GM19023 (cell line): ENCODE measurements at regions not wholly inside any gene's neighbourhood (a gene's known extent, or its start where the extent isn't known, plus 50 kb on each side); places are given as distances from the start of the nearest gene placed in this dataset.
"Not testable (repeated sequence)": the region's sequence is repeated elsewhere in the genome, so short reads cannot be mapped to it uniquely, and the experiment has no call there.

Experiments used
- ATAC-seq: cut with Tn5 transposase; IDR thresholded peaks from one replicate; pipeline ENCODE4 v1.9.1; 2021; ENCODE audit warnings: mild to moderate bottlenecking, moderate library complexity; ENCODE audit not compliant: unreplicated experiment

- ATAC-seq = no peak
These were observed 665.7 kb upstream of the TBL1XR1 start for GRCh38 chr3:177862962-177863491.

GRCh38 chr3:177871267-177871666, 665.0 kb upstream of the KCNMB2 start:
- ATAC-seq = not testable (repeated sequence)

- ATAC-seq = no peak
These were observed 658.0 kb upstream of the KCNMB2 start for GRCh38 chr3:177878192-177878591.

DNA sequence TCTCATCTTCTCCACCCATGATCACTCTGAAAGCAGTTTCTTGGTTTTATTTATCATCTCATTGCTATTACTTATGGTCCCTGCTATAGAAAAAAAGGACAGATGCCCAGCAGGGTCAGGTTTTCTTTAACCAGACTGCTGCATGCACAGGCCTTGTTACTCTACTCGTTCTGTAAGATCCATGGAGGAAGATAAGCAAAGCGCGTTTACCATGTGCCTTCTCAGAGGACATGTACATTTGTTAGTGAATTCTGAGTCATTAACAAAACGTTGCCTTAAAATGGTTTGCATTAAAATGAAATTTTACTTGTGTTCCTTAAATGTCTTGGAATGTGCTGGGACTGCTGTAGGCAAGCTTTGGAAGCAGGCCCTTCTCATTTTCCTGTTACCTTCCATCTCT, 657.3 kb upstream of the KCNMB2 start:
- ATAC-seq = no peak

DNA sequence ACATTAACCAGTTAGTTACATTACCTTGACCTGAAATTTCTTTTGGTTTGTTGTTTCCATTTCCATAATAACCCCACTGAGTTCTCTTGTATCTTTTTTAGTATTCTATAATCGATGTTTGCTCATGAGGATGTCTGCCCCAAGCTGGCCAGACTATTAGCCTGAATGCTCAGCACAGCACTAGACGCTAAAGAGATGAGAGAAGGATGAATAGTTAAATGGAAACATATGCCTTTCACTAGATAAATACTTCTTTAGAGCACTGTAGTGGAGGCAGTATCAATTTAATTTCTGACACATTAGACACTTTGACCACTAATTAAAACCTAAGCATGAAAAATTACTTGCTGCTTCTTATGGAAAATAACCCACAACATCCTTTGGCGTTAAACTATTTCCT, 654.9 kb upstream of the KCNMB2 start:
- ATAC-seq = no peak

- no peak for ATAC-seq
These were observed 654.0 kb upstream of the KCNMB2 start for GRCh38 chr3:177882124-177882648.

GRCh38 chr3:177883091-177883490, 653.1 kb upstream of the KCNMB2 start:
- no peak for ATAC-seq

- peak; percentile 47 for ATAC-seq
These were observed 652.3 kb upstream of the KCNMB2 start for GRCh38 chr3:177883957-177884356.

DNA sequence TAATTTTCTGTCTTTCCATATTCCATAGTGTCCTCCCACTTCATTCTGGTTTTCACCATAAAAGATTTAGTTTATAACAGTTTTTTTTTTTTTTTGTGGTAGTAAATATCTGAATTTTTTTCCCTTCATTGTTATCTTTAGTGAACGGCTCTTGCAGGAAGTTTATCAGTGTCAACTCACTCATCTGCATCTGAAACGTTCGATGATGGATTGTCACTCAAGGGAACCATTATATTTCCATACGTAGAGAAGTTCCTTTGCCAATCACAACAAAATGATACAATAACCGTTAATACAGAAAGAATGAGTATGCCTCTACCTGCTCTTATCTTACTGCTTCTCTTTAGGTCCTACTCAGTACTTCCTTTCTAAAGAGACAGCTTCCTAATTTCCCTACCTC, 651.2 kb upstream of the KCNMB2 start:
- ATAC-seq = no peak

DNA sequence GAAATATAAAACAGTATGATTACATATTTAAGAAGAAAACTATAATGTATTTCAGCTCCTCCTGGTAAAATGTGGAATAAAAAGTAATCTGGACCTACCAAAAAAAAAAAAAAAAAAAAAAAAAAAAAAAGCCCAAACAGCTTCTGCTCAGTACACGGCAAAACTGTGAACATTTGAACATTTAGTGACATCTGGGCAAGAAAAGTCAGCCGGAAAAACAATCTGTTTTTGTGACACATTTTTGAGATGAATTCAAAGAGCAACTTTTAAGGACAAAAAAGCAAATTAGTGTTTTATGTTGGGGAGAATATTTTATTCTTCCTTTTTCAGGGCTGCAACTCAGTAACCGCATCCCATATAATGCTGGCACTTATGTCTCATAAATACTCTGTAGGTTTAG, 649.7 kb upstream of the KCNMB2 start:
- ATAC-seq = no peak

DNA sequence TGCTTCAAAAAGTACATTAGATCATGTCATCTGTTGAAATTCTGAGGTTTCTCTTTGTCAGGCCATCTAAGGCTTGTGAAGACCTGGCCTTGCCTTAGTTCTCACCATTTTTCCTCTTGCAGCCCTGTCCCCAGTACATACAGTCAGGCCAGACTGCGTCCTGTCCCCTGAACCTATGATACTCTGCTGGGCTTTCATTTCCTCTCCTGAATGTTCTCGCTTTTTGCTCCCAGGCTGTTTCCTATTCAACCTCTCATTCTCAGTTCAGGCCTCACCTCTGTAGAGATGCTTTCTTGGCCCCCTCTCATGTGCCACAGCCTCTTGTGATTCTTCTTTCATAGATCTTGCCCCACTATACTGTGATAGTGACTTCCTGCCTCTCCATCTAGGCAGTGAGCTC, 648.8 kb upstream of the KCNMB2 start:
- no peak for ATAC-seq

GRCh38 chr3:177889161-177889560, 647.1 kb upstream of the KCNMB2 start:
- ATAC-seq = no peak

DNA sequence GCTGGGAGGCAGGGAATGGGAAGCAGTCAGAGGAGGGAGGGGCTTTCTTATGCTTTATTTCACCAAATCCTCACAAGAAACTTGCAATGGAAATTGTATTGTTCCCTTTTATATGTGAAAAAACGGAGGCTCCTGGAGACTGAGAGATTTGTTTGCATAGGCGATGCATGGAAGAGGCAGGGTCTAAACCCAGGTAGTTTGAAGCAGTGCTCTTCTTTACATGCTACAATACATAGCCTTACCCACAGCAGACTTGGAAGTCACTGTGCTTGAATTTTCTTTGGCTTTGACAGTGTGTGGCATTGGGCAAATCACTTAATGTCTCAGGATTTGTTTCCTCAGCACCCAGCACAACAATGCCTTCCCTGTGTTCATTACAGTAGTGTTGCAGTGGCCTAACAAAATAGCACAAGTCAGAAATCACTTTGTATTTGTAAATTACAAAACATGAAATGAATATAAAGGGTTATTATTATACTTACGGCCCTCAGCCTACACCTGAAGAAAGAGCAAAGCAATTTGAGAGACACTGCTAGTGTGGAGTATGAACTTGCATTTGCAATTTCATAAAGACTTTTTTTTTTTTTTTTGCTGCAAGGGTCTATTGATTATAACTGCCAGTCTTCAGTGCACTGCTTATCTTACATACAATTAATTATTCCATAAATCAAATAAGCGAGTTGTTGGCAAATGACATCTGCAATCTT, 646.4 kb upstream of the KCNMB2 start:
- no peak for ATAC-seq

DNA sequence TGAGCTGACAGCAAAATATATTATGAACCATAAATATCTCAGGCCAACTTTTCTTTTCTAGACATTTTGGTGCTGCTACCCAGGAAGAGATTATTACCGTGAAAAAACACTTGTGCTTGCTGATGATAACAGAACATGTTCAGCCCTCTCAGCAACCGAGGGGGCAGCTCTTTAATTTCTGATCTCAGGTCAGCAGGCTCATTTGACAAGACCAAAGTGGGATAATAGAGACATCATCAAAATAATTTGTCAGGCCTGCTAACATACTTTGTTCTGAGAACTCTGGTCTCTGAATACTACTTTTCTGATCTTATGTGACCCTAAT, 645.9 kb upstream of the KCNMB2 start:
- ATAC-seq = no peak

DNA sequence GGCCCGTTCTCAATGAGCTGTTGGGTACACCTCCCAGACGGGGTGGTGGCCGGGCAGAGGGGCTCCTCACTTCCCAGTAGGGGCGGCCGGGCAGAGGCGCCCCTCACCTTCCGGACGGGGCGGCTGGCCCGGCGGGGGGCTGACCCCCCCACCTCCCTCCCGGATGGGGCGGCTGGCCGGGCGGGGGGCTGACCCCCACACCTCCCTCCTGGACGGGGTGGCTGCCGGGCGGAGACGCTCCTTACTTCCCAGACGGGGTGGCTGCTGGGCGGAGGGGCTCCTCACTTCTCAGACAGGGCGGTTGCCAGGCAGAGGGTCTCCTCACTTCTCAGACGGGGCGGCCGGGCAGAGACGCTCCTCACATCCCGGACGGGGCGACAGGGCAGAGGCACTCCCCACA, 644.7 kb upstream of the KCNMB2 start:
- not testable (repeated sequence) for ATAC-seq

DNA sequence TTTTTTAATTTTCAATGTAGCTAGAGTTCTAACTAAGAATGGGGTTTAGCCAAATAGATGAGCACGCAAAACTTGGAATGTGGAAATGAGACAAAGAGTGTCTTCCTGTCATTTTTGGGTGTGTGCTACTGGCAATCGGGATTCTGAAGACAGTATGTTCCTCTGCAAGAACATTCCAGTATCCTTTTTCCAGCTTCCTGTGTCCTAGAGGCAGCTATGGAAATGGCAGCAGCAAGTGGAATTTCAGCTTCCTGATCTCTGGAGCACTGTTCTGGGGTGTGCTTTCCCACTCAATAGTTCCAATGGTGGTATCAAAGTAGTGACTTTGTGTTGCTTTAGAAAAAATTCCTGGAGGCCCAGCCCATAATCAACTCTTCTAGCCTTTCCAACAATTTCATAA, 642.9 kb upstream of the KCNMB2 start:
- ATAC-seq = no peak

DNA sequence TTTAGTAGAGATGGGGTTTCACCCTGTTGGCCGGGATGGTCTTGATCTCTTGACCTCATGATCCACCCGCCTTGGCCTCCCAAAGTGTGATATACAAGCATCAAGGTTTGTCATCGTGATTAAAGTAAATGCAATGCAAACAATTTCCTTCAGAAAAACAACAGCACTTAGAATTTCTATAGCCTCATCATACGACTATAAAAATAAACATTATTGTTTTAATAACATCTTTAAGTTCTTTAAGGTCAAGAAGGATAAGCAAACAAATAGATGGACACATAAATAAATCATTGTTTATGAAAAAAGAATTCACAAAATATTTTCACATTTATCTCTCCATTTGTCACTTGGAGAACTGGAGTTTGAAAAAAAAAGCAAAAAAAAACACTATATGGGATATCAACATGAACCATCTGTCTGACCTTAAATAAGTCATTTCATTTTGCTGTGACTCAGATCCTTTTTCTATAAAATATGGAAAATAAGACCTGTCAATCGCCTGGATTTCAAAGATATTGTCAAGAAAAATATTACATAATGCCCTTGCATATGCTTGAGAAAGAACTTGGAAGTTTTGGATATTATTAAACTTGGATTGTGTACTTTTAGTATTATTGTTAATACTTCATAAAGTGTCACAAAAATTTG, 642.0 kb upstream of the KCNMB2 start:
- no peak for ATAC-seq

- ATAC-seq = no peak
These were observed 638.1 kb upstream of the KCNMB2 start for GRCh38 chr3:177898185-177898584.

GRCh38 chr3:177899275-177900067, 636.8 kb upstream of the KCNMB2 start:
- ATAC-seq = no peak

DNA sequence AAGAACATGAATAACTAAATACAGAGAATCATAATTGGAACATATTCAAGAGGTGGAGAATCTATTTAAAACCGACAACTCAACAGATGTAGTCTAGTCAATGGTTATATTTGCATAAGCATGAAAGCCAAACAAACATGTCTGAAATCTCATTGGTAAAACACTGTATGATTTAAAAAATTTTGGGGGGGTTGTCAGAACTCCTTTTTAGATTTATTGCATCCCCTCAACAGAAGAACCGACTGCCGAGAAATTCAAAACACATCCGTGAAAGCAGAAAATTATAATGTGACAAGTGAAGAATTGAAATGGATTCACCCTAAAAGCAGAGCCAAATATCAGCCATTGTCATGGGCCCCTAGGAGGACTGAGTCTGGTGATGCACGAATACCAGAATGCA, 633.4 kb upstream of the KCNMB2 start:
- no peak for ATAC-seq

DNA sequence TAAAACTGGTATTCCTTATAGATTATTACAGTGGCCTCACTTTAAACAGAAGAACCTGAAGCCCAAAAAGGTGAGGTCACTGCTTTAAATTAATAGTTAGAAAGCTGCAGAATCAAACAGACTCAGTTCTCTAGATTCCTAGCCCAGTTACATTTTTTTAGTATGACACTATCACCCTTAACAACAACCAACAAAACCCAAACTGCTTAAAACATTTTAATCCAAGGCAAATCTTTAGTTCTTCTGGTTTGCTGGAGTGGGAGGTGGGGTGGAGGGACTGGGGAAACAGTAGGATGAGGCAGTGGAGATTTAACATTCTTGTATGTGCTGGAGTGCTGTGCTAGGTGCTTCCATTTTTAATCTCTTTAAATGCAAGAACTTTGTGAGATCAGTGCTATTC, 631.6 kb upstream of the KCNMB2 start:
- no peak for ATAC-seq
